Neural crest cell (in vitro differentiated cells): ENCODE measurements at regions not wholly inside any gene's neighbourhood (a gene's known extent, or its start where the extent isn't known, plus 50 kb on each side); places are given as distances from the start of the nearest gene placed in this dataset.

ENCODE experiments used
- DNase-seq: peaks from one replicate; pipeline ENCODE4 v3.0.0; 2021; ENCODE audit warnings: low read depth, mixed read lengths, low spot score
- H3K27ac Mint-ChIP-seq: one replicate; pipeline ENCODE4 v1.8.0; 2021; ENCODE audit warnings: mild to moderate bottlenecking, mixed read lengths; ENCODE audit not compliant: unreplicated experiment
- H3K27me3 Mint-ChIP-seq: 2 replicates; pipeline ENCODE4 v1.8.0; 2021; ENCODE audit warnings: low read depth, mild to moderate bottlenecking, mixed read lengths
- H3K36me3 Mint-ChIP-seq: 2 replicates; pipeline ENCODE4 v1.8.0; 2021; ENCODE audit warnings: low read depth, mild to moderate bottlenecking, mixed read lengths
- H3K4me1 Mint-ChIP-seq: 2 replicates; pipeline ENCODE4 v1.8.0; 2021; ENCODE audit warnings: mixed read lengths
- H3K4me3 Mint-ChIP-seq: one replicate; pipeline ENCODE4 v1.8.0; 2021; ENCODE audit warnings: mild to moderate bottlenecking, mixed read lengths
- H3K9me3 Mint-ChIP-seq: 2 replicates; pipeline ENCODE4 v1.8.0; 2021; ENCODE audit warnings: mixed read lengths
- TF ChIP-seq, protein P1 (sequence below): fragments of 200-600 bp; sonication (generic); conservative IDR thresholded peaks from 2 replicates; pipeline ENCODE4 v1.5.0; 2021; ENCODE audit warnings: antibody characterized with exemption, mild to moderate bottlenecking

DNA sequence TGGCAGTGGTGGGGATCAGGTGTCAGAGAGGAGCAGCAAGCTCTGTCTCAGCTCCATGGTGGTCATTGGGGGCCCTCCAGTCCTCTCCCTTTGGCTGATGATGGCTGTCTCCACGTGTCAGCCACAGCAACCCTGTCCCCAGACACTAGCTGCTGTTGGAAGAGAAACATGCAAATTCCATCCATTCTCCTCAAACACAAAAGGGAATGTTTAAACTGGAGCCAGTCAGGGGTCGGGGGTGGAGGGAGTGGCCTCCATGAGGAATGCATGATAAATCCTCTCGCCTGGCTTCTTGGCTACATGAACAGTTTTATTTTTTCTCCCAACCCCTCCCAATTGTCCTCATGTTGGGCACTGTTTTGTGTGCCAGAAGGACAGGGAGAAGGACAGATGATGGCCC is 86.4 kb downstream of the EDN3 start:
- TF ChIP-seq, protein P1, sequence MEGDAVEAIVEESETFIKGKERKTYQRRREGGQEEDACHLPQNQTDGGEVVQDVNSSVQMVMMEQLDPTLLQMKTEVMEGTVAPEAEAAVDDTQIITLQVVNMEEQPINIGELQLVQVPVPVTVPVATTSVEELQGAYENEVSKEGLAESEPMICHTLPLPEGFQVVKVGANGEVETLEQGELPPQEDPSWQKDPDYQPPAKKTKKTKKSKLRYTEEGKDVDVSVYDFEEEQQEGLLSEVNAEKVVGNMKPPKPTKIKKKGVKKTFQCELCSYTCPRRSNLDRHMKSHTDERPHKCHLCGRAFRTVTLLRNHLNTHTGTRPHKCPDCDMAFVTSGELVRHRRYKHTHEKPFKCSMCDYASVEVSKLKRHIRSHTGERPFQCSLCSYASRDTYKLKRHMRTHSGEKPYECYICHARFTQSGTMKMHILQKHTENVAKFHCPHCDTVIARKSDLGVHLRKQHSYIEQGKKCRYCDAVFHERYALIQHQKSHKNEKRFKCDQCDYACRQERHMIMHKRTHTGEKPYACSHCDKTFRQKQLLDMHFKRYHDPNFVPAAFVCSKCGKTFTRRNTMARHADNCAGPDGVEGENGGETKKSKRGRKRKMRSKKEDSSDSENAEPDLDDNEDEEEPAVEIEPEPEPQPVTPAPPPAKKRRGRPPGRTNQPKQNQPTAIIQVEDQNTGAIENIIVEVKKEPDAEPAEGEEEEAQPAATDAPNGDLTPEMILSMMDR, result no peak
- Mint-ChIP-seq H3K9me3 (no peaks in the 10 kb centered on the region), H3K36me3 (no peaks in the 10 kb centered on the region), H3K4me1 (peaks cover 15% of the 10 kb centered on the region), H3K27ac (no peak overlapping the region), H3K4me3 (no peak overlapping the region), H3K27me3 (peaks cover 4% of the 10 kb centered on the region)
- DNase-seq, result no peak

DNA sequence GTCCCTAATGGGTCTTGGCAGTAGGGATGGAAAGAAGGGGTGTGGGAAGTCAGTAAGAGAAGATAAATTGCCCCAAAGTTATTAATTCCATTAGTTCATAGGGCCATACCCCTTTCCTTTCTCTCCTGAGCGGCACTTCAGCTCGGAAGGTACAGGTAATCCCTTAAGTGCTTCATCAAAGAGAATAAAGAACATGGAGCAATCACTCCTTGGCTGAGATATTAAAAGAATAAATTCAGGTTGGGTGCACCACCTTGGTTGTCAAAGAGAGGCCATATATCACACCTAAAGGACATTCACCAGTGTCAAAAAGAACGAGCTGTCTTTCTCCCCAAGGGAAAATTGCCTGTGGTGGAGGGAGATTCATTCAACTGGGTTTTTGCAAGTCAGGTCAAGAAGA is 87.5 kb downstream of the EDN3 start:
- TF ChIP-seq, protein P1, result no peak
- no peak overlapping the region for H3K4me3 Mint-ChIP-seq
- DNase-seq, result no peak
- no peaks in the 10 kb centered on the region for H3K9me3 Mint-ChIP-seq
- no peak overlapping the region for H3K27ac Mint-ChIP-seq
- peaks cover 4% of the 10 kb centered on the region for H3K27me3 Mint-ChIP-seq
- peaks cover 15% of the 10 kb centered on the region for H3K4me1 Mint-ChIP-seq
- H3K36me3 Mint-ChIP-seq, result no peaks in the 10 kb centered on the region

DNA sequence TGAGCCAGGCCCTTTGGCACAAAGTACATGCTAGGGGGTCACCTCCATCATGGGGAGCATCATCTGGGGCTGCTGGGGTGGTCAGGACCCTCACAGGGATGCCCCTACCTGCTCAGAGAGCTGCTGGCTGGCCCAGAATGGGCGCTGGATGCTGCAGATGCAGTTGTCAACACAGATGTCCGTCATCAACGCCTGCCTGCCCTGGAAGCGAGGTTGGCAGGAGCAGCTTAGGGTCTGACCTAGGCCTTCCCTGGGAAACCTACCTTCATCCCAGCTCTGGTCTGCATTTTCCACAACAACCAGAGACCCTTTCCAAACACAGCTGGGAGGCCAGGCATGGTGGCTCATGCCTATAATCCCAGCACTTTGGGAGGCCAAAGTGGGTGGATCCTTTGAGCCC is 88.0 kb downstream of the EDN3 start:
- Mint-ChIP-seq H3K36me3 (no peaks in the 10 kb centered on the region), H3K4me3 (no peak overlapping the region), H3K9me3 (peaks cover 4% of the 10 kb centered on the region), H3K4me1 (peaks cover 19% of the 10 kb centered on the region), H3K27ac (no peak overlapping the region), H3K27me3 (peaks cover 8% of the 10 kb centered on the region)
- TF ChIP-seq, protein P1, result no peak
- DNase-seq, result no peak

DNA sequence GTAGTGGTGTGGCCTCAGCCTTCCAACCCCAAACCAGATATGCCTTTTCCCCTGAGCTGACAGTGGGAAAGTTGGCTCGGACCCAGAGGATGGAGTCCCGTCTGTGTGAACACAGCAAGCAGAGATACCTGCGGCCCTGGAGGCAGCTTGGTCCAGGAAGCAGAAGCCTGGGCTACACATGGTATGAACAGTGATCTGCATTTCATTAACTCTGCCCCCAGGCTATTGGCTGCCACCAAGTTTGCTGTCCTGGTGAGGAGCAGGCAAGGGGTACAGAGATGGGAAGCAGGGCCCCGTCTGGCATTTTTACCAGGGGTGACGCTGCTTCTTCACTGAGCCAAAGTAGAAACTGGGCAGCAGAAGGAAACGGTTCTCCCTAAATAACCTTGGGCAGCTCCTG is 90.0 kb downstream of the EDN3 start:
- Mint-ChIP-seq H3K9me3 (peaks cover 4% of the 10 kb centered on the region), H3K27ac (no peak overlapping the region)

DNA sequence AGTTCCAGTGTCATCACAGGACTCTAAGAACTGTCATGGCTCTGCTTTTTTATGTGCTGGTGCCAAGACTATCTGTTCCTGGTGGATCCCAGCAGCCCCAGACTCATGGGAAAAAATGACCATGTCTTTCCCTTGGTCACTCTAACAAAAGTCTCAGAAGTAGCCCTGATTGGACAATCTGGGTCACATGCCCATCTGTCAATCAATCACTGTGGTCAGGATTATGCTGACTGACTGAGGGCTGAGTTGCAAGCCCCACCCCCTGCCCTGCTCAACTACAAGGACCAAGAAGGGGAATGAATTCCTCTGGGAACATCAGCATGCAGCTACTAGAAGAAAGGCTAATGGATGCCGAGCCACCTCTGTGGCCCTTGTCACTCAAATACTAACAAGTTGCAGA is 91.6 kb downstream of the EDN3 start:
- Mint-ChIP-seq H3K4me3 (no peak overlapping the region), H3K27ac (no peak overlapping the region), H3K9me3 (peaks cover 4% of the 10 kb centered on the region), H3K36me3 (no peaks in the 10 kb centered on the region), H3K4me1 (peaks cover 9% of the 10 kb centered on the region), H3K27me3 (peaks cover 15% of the 10 kb centered on the region)
- TF ChIP-seq, protein P1, result no peak
- DNase-seq, result no peak

More for the DNA sequence above, 90.0 kb downstream of the EDN3 start:
- Mint-ChIP-seq H3K27me3 (peaks cover 15% of the 10 kb centered on the region), H3K4me3 (no peak overlapping the region), H3K36me3 (no peaks in the 10 kb centered on the region), H3K4me1 (peaks cover 20% of the 10 kb centered on the region)
- TF ChIP-seq, protein P1, result no peak
- DNase-seq, result no peak

DNA sequence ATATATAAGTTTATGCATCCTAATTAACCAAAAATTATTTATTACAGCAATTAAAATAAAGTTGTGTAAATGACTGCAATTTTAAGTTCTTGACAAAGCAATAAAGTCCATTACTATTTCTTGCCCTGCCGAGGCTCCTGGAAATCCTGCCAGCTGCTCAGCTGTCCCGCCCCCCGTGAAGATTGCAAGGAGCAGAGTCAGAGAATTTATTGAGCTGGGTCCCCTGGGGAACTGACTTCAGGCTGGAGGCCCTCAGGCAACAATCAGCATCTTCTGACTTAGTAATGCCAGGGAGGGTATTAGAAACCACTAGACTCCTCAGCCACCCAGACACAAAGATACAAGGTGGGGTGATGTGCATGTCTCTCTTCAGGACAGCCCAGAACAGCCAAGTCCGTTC is 92.3 kb downstream of the EDN3 start:
- TF ChIP-seq, protein P1, result no peak
- H3K36me3 Mint-ChIP-seq, result no peaks in the 10 kb centered on the region
- peaks cover 5% of the 10 kb centered on the region for H3K4me1 Mint-ChIP-seq
- peaks cover 15% of the 10 kb centered on the region for H3K27me3 Mint-ChIP-seq
- H3K4me3 Mint-ChIP-seq, result no peak overlapping the region
- peaks cover 4% of the 10 kb centered on the region for H3K9me3 Mint-ChIP-seq
- no peak overlapping the region for H3K27ac Mint-ChIP-seq
- DNase-seq, result no peak
